Gastroesophageal sphincter (tissue), 4 donors: ENCODE measurements at regions not wholly inside any gene's neighbourhood (a gene's known extent, or its start where the extent isn't known, plus 50 kb on each side); places are given as distances from the start of the nearest gene placed in this dataset.
"Not testable (repeated sequence)": the region's sequence is repeated elsewhere in the genome, so short reads cannot be mapped to it uniquely, and the experiment has no call there.

Experiments used
- ATAC-seq: fragments of 150-250 bp; one replicate; pipeline ENCODE4 v1.9.1; 2016; ENCODE audit warnings: mild to moderate bottlenecking, moderate library complexity
- H3K27ac ChIP-seq, 4 donors: fragments of 200-600 bp; sonication (generic) in 3 of 4; 1 replicate in 3 of 4; 2 replicates in 1 of 4; pipeline ENCODE4 v1.5.1; 2016 to 2019
- H3K27me3 ChIP-seq: fragments of 200-600 bp; sonication (generic); one replicate; pipeline ENCODE4 v1.5.1; 2019
- H3K36me3 ChIP-seq, 2 donors: fragments of 200-600 bp; sonication (generic); one replicate each; pipeline ENCODE4 v1.5.1; 2019; ENCODE audit warnings: control low read depth in 1 of 2
- H3K4me1 ChIP-seq, 3 donors: fragments of 200-600 bp; sonication (generic); 1 replicate in 2 of 3; 2 replicates in 1 of 3; pipeline ENCODE4 v1.5.1; 2016 to 2019; ENCODE audit warnings: control low read depth in 2 of 3
- H3K4me3 ChIP-seq, 2 donors: fragments of 200-600 bp; sonication (generic); one replicate each; pipeline ENCODE4 v1.5.1; 2019; ENCODE audit warnings: mild to moderate bottlenecking in 1 of 2, moderate library complexity in 1 of 2
- H3K9me3 ChIP-seq, 3 donors: fragments of 200-600 bp; sonication (generic); one replicate each; pipeline ENCODE4 v1.5.1; 2017 to 2019; ENCODE audit warnings: control low read depth in 2 of 3
- CTCF ChIP-seq, 4 experiments: fragments of 200-600 bp in 2 of 4; fragments of 450-650 bp in 2 of 4; sonication (generic) in 1 of 4; IDR thresholded peaks; one replicate each; pipeline ENCODE4 v1.5.1; 2017 to 2019; ENCODE audit warnings: antibody characterized with exemption in 4 of 4, mild to moderate bottlenecking in 2 of 4, moderate library complexity in 2 of 4
- EP300 ChIP-seq: sonication (generic); formaldehyde crosslinking; IDR thresholded peaks from one replicate; pipeline ENCODE4 v1.6.1; 2017; ENCODE audit warnings: antibody characterized with exemption, mild to moderate bottlenecking
- POLR2A ChIP-seq, 2 donors: fragments of 450-650 bp; IDR thresholded peaks; one replicate each; pipeline ENCODE4 v1.6.1; 2017; ENCODE audit warnings: antibody characterized with exemption in 2 of 2, mild to moderate bottlenecking in 2 of 2, moderate library complexity in 1 of 2
- POLR2AphosphoS5 ChIP-seq: sonication (generic); formaldehyde crosslinking; IDR thresholded peaks from one replicate; pipeline ENCODE4 v1.6.1; 2017; ENCODE audit warnings: antibody characterized with exemption
- WGBS, 2 donors: methylation state at CpG; one replicate each; pipeline ENCODE4 v1.1.5; 2018; ENCODE audit warnings: low coverage in 1 of 2; 5-methylcytosine and 5-hydroxymethylcytosine counted together

- Histone ChIP-seq H3K4me1 (no peaks in the 10 kb centered on the region), H3K27ac (no peak overlapping the region), H3K9me3 (no peaks in the 10 kb centered on the region), H3K36me3 (no peaks in the 10 kb centered on the region), H3K4me3 (no peak overlapping the region), H3K27me3 (no peaks in the 10 kb centered on the region)
- ATAC-seq = no peak
- 21 to 23% methylated on average over 3 of the region's 3 CpGs for WGBS, 2 donors
- TF ChIP-seq POLR2AphosphoS5 = no peak
- TF ChIP-seq CTCF (IDR thresholded peaks at IDR 0.05) = no peak
- no peak for TF ChIP-seq POLR2A (IDR thresholded peaks at IDR 0.05)
- TF ChIP-seq EP300 = no peak
These were observed 1594.6 kb upstream of the SLC39A10 start for GRCh38 chr2:194062401-194062800.

- Histone ChIP-seq H3K9me3 (no peaks in the 10 kb centered on the region), H3K4me3 (no peak overlapping the region), H3K27ac (no peak overlapping the region), H3K4me1 (no peaks in the 10 kb centered on the region), H3K27me3 (no peaks in the 10 kb centered on the region), H3K36me3 (no peaks in the 10 kb centered on the region)
- no peak for ATAC-seq
- 32 to 72% methylated on average over 2 to 3 of the region's 3 CpGs for WGBS, 2 donors
- no peak for TF ChIP-seq POLR2AphosphoS5
- no peak for TF ChIP-seq CTCF (IDR thresholded peaks at IDR 0.05)
- TF ChIP-seq POLR2A (IDR thresholded peaks at IDR 0.05) = no peak
- no peak for TF ChIP-seq EP300
These were observed 1596.8 kb upstream of the SLC39A10 start for GRCh38 chr2:194060269-194060668.

- TF ChIP-seq POLR2AphosphoS5 (no peak), EP300 (no peak), CTCF (IDR thresholded peaks at IDR 0.05) (no peak), POLR2A (IDR thresholded peaks at IDR 0.05) (no peak)
- ATAC-seq = no peak
- no peak overlapping the region for H3K4me3 ChIP-seq
- no peak overlapping the region for H3K27ac ChIP-seq
- H3K4me1 ChIP-seq = no peaks in the 10 kb centered on the region
- H3K27me3 ChIP-seq = no peaks in the 10 kb centered on the region
- H3K9me3 ChIP-seq = no peaks in the 10 kb centered on the region
- no peaks in the 10 kb centered on the region for H3K36me3 ChIP-seq
These were observed 1602.7 kb upstream of the SLC39A10 start for GRCh38 chr2:194054313-194054712.

- Histone ChIP-seq H3K4me3 (no peak overlapping the region), H3K9me3 (no peaks in the 10 kb centered on the region), H3K36me3 (no peaks in the 10 kb centered on the region), H3K4me1 (no peaks in the 10 kb centered on the region), H3K27me3 (no peaks in the 10 kb centered on the region), H3K27ac (no peak overlapping the region)
- ATAC-seq = no peak
- 80% methylated on average over 1 of the region's 1 CpG; no CpG with 5 or more reads in 1 of the 2 donors for WGBS, 2 donors
- TF ChIP-seq POLR2A (IDR thresholded peaks at IDR 0.05) (no peak), CTCF (IDR thresholded peaks at IDR 0.05) (no peak), POLR2AphosphoS5 (no peak), EP300 (no peak)
These were observed 1612.7 kb upstream of the SLC39A10 start for GRCh38 chr2:194044321-194044720.

GRCh38 chr2:194021130-194021529, 1635.9 kb upstream of the SLC39A10 start:
- not testable (repeated sequence) for H3K27me3 ChIP-seq, H3K4me3 ChIP-seq, ATAC-seq, H3K4me1 ChIP-seq, H3K27ac ChIP-seq, H3K36me3 ChIP-seq
- WGBS, 2 donors = 82 to 100% methylated on average over 3 to 4 of the region's 5 CpGs
- peaks cover 0 to 15% (median 0%) of the 10 kb centered on the region in 3 donors for H3K9me3 ChIP-seq

GRCh38 chr2:194020155-194020554, 1636.9 kb upstream of the SLC39A10 start:
- Histone ChIP-seq H3K9me3 (peaks cover 0 to 15% (median 0%) of the 10 kb centered on the region in 3 donors), H3K36me3 (no peaks in the 10 kb centered on the region), H3K4me1 (no peaks in the 10 kb centered on the region), H3K4me3 (no peak overlapping the region), H3K27me3 (no peaks in the 10 kb centered on the region), H3K27ac (no peak overlapping the region)
- WGBS, 2 donors = no CpG with 5 or more reads among the region's 21 CpGs
- TF ChIP-seq EP300 (no peak), POLR2AphosphoS5 (no peak), CTCF (IDR thresholded peaks at IDR 0.05) (no peak), POLR2A (IDR thresholded peaks at IDR 0.05) (no peak)
- ATAC-seq = no peak
